HG03378 (cell line): ENCODE measurements at regions not wholly inside any gene's neighbourhood (a gene's known extent, or its start where the extent isn't known, plus 50 kb on each side); places are given as distances from the start of the nearest gene placed in this dataset.
"Not testable (repeated sequence)": the region's sequence is repeated elsewhere in the genome, so short reads cannot be mapped to it uniquely, and the experiment has no call there.

ENCODE experiments used
- ATAC-seq: cut with Tn5 transposase; IDR thresholded peaks from one replicate; pipeline ENCODE4 v1.9.1; 2021; ENCODE audit warnings: mild to moderate bottlenecking, moderate library complexity; ENCODE audit not compliant: unreplicated experiment

GRCh38 chr7:142447762-142448161, 189.9 kb upstream of the PRSS58 start:
- no peak for ATAC-seq

GRCh38 chr7:142445019-142445686, 187.3 kb upstream of the PRSS58 start:
- ATAC-seq: no peak

- no peak for ATAC-seq
Measured at GRCh38 chr7:142443216-142444010, 185.6 kb upstream of the PRSS58 start.

GRCh38 chr7:142442396-142442795, 184.5 kb upstream of the PRSS58 start:
- ATAC-seq: no peak

GRCh38 chr7:142440906-142441411, 183.1 kb upstream of the PRSS58 start:
- no peak for ATAC-seq

GRCh38 chr7:142440219-142440905, 182.5 kb upstream of the PRSS58 start:
- no peak for ATAC-seq

- peak; percentile 56 for ATAC-seq
Measured at GRCh38 chr7:142439739-142440138, 181.9 kb upstream of the PRSS58 start.

GRCh38 chr7:142438923-142439515, 181.2 kb upstream of the PRSS58 start:
- ATAC-seq: no peak

- ATAC-seq: no peak
Measured at GRCh38 chr7:142438235-142438922, 180.5 kb upstream of the PRSS58 start.

- no peak for ATAC-seq
Measured at GRCh38 chr7:142437741-142438140, 179.9 kb upstream of the PRSS58 start.

GRCh38 chr7:142436601-142437000, 178.7 kb upstream of the PRSS58 start:
- no peak for ATAC-seq

GRCh38 chr7:142435606-142436005, 177.7 kb upstream of the PRSS58 start:
- ATAC-seq: not testable (repeated sequence)

- no peak for ATAC-seq
Measured at GRCh38 chr7:142434666-142435167, 176.9 kb upstream of the PRSS58 start.

GRCh38 chr7:142434133-142434532, 176.3 kb upstream of the PRSS58 start:
- ATAC-seq: not testable (repeated sequence)

- no peak for ATAC-seq
Measured at GRCh38 chr7:142432377-142432776, 174.5 kb upstream of the PRSS58 start.

- no peak for ATAC-seq
Measured at GRCh38 chr7:142431491-142431890, 173.6 kb upstream of the PRSS58 start.

GRCh38 chr7:142428094-142428493, 170.2 kb upstream of the PRSS58 start:
- ATAC-seq: no peak

GRCh38 chr7:142425281-142425680, 167.4 kb upstream of the PRSS58 start:
- ATAC-seq: no peak

GRCh38 chr7:142422621-142423020, 164.8 kb upstream of the PRSS58 start:
- ATAC-seq: no peak
